ENCODE measurements at regions not wholly inside any gene's neighbourhood (a gene's known extent, or its start where the extent isn't known, plus 50 kb on each side); places are given as distances from the start of the nearest gene placed in this dataset.

DNA sequence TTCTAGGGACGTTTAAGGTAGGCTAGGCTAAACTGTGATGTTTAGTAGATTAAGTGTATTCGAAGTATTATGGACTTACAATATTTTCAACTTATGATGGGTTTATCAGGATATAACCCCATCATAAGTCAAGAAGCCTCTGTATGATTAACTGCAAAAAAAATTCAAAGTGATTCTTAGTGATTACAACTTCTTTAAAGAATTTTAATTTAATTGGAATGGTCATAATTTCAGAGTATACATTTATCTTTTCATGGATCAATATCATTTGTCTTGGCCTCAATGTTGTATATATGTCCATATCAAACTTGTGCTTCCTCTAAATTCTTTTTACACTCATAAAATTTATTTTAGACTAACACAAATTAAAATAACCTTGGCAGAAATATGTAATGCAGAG, 183.3 kb upstream of the LRP1B start:
- H3K4me3 Mint-ChIP-seq (ENCODE audit: unreplicated experiment), result no peak overlapping the region
- no peaks in the 10 kb centered on the region for H3K9me3 Mint-ChIP-seq (ENCODE audit: unreplicated experiment)
- H3K36me3 Mint-ChIP-seq (ENCODE audit: unreplicated experiment), result peaks cover 10% of the 10 kb centered on the region
- no peaks in the 10 kb centered on the region for H3K27me3 Mint-ChIP-seq (ENCODE audit: unreplicated experiment)
- TF ChIP-seq, protein P1, sequence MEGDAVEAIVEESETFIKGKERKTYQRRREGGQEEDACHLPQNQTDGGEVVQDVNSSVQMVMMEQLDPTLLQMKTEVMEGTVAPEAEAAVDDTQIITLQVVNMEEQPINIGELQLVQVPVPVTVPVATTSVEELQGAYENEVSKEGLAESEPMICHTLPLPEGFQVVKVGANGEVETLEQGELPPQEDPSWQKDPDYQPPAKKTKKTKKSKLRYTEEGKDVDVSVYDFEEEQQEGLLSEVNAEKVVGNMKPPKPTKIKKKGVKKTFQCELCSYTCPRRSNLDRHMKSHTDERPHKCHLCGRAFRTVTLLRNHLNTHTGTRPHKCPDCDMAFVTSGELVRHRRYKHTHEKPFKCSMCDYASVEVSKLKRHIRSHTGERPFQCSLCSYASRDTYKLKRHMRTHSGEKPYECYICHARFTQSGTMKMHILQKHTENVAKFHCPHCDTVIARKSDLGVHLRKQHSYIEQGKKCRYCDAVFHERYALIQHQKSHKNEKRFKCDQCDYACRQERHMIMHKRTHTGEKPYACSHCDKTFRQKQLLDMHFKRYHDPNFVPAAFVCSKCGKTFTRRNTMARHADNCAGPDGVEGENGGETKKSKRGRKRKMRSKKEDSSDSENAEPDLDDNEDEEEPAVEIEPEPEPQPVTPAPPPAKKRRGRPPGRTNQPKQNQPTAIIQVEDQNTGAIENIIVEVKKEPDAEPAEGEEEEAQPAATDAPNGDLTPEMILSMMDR (IDR thresholded peaks at IDR 0.05; ENCODE audit: partially characterized antibody, unreplicated experiment), result no peak
- no peak overlapping the region for H3K27ac Mint-ChIP-seq (ENCODE audit: unreplicated experiment)
- DNase-seq, result no peak
- no peaks in the 10 kb centered on the region for H3K4me1 Mint-ChIP-seq (ENCODE audit: low read depth, unreplicated experiment)

DNA sequence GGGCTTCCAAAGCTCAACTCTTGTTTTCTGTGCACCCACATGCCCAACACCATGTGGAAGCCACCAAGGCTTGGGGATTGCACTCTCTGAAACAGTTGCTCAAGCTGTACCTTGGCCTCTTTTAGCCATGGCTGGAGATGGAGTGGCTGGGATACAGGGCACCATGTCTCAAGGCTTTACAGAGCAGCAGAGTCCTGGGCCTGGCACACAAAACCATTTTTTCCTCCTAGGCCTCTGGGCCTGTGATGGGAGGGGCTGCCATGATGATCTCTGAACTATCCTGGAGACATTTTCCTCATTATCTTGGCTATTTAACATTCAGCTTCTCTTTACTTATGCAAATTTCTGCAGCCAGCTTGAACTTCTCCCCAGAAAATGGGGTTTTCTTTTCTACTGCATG, 179.7 kb upstream of the LRP1B start:
- H3K4me3 Mint-ChIP-seq (ENCODE audit: unreplicated experiment), result no peak overlapping the region
- H3K36me3 Mint-ChIP-seq (ENCODE audit: unreplicated experiment), result peaks cover 10% of the 10 kb centered on the region
- no peaks in the 10 kb centered on the region for H3K4me1 Mint-ChIP-seq (ENCODE audit: low read depth, unreplicated experiment)
- H3K27ac Mint-ChIP-seq (ENCODE audit: unreplicated experiment), result no peak overlapping the region
- TF ChIP-seq, protein P1 (IDR thresholded peaks at IDR 0.05; ENCODE audit: partially characterized antibody, unreplicated experiment), result no peak
- H3K27me3 Mint-ChIP-seq (ENCODE audit: unreplicated experiment), result no peaks in the 10 kb centered on the region
- no peak for DNase-seq
- H3K9me3 Mint-ChIP-seq (ENCODE audit: unreplicated experiment), result no peaks in the 10 kb centered on the region

DNA sequence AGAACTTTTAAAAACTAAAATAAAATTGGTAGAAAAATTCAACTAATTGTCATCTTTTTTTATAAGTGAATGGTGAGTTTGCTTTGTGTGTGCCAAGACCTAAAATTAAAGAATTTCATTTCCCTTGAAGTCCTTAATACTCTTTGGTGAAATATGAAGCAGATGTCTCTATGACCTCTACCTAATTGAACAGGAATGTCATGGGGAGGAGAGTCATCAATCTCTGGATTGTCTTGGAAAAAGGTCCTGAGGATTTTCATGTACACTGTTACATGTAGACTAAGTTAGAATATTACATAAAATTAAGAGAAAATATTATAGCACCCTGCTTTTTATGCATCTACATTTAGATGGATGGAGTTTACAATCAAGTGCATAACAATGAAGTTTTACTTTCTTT, 177.9 kb upstream of the LRP1B start:
- DNase-seq, result no peak
- Mint-ChIP-seq H3K4me1 (ENCODE audit: low read depth, unreplicated experiment) (no peaks in the 10 kb centered on the region), H3K4me3 (ENCODE audit: unreplicated experiment) (no peak overlapping the region), H3K27me3 (ENCODE audit: unreplicated experiment) (no peaks in the 10 kb centered on the region), H3K36me3 (ENCODE audit: unreplicated experiment) (peaks cover 10% of the 10 kb centered on the region), H3K27ac (ENCODE audit: unreplicated experiment) (no peak overlapping the region), H3K9me3 (ENCODE audit: unreplicated experiment) (no peaks in the 10 kb centered on the region)
- TF ChIP-seq, protein P1 (IDR thresholded peaks at IDR 0.05; ENCODE audit: partially characterized antibody, unreplicated experiment), result no peak

DNA sequence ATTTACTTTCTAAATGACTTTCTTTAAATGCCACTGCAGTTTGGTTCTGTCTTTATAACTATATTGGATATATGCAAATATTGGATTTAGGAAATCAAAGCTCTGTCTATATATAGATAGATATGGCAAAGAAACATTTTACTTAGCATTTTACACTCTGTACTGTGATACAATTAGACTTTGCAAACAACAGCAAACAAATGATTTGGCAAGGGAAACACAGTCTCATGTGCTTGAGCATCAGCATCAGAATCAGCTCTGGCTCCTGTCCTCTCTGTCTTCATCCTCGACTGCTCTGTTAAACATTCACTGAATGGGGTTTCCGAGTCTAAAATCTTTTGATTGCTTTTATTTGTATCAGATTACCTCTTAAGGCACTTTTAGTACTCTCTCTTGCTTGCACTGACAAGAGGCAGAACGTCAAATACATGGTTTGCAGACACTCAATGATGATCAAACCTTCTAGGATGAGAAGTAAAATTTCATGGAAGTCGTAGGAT, 176.8 kb upstream of the LRP1B start:
- Mint-ChIP-seq H3K9me3 (ENCODE audit: unreplicated experiment) (no peaks in the 10 kb centered on the region), H3K27ac (ENCODE audit: unreplicated experiment) (no peak overlapping the region), H3K4me1 (ENCODE audit: low read depth, unreplicated experiment) (no peaks in the 10 kb centered on the region), H3K36me3 (ENCODE audit: unreplicated experiment) (peaks cover 10% of the 10 kb centered on the region), H3K27me3 (ENCODE audit: unreplicated experiment) (no peaks in the 10 kb centered on the region), H3K4me3 (ENCODE audit: unreplicated experiment) (no peak overlapping the region)
- DNase-seq, result no peak
- TF ChIP-seq, protein P1 (IDR thresholded peaks at IDR 0.05; ENCODE audit: partially characterized antibody, unreplicated experiment), result no peak

DNA sequence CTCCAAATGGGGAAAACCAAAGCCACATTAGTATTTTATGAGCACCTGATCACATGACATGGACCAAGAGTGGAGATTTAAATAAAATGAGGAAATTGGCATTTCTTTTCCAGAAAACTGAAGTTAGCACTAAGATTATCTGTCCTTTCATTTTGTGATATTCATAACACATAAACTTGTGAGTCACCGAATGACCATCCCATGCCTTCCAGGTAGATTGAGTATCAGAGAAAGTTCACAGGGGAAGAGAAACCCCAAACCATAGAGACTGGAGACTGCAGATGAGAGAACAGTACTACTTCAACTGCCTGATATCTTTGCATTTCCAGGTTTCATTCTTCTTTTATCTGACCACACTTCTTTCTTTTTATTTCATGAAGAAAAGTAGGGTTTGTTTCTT, 176.3 kb upstream of the LRP1B start:
- no peaks in the 10 kb centered on the region for H3K9me3 Mint-ChIP-seq (ENCODE audit: unreplicated experiment)

More for the DNA sequence above, 176.3 kb upstream of the LRP1B start:
- H3K4me1 Mint-ChIP-seq (ENCODE audit: low read depth, unreplicated experiment), result no peaks in the 10 kb centered on the region
- TF ChIP-seq, protein P1 (IDR thresholded peaks at IDR 0.05; ENCODE audit: partially characterized antibody, unreplicated experiment), result no peak
- no peak overlapping the region for H3K27ac Mint-ChIP-seq (ENCODE audit: unreplicated experiment)
- DNase-seq, result no peak
- no peak overlapping the region for H3K4me3 Mint-ChIP-seq (ENCODE audit: unreplicated experiment)
- no peaks in the 10 kb centered on the region for H3K27me3 Mint-ChIP-seq (ENCODE audit: unreplicated experiment)
- H3K36me3 Mint-ChIP-seq (ENCODE audit: unreplicated experiment), result peaks cover 10% of the 10 kb centered on the region
